ENCODE measurements at regions not wholly inside any gene's neighbourhood (a gene's known extent, or its start where the extent isn't known, plus 50 kb on each side); places are given as distances from the start of the nearest gene placed in this dataset.

GRCh38 chr12:73632661-73633060, 905.0 kb upstream of the ATXN7L3B start:
- no peak for TF ChIP-seq CTCF (IDR thresholded peaks at IDR 0.05)
- no peak for TF ChIP-seq POLR2AphosphoS5 (IDR thresholded peaks at IDR 0.05)
- no peak for TF ChIP-seq POLR2A (IDR thresholded peaks at IDR 0.05)

Measured in suprapubic skin (tissue), 4 donors.